ENCODE measurements at regions not wholly inside any gene's neighbourhood (a gene's known extent, or its start where the extent isn't known, plus 50 kb on each side); places are given as distances from the start of the nearest gene placed in this dataset.

GRCh38 chr9:65435464-65435863 lies 150.5 kb upstream of the FOXD4L5 start:
- no peak overlapping the region for H3K4me3 ChIP-seq (ENCODE audit: insufficient read depth, low read length, poor library complexity, severe bottlenecking)
- TF ChIP-seq, protein P1, sequence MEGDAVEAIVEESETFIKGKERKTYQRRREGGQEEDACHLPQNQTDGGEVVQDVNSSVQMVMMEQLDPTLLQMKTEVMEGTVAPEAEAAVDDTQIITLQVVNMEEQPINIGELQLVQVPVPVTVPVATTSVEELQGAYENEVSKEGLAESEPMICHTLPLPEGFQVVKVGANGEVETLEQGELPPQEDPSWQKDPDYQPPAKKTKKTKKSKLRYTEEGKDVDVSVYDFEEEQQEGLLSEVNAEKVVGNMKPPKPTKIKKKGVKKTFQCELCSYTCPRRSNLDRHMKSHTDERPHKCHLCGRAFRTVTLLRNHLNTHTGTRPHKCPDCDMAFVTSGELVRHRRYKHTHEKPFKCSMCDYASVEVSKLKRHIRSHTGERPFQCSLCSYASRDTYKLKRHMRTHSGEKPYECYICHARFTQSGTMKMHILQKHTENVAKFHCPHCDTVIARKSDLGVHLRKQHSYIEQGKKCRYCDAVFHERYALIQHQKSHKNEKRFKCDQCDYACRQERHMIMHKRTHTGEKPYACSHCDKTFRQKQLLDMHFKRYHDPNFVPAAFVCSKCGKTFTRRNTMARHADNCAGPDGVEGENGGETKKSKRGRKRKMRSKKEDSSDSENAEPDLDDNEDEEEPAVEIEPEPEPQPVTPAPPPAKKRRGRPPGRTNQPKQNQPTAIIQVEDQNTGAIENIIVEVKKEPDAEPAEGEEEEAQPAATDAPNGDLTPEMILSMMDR (IDR thresholded peaks at IDR 0.05; ENCODE audit: insufficient read depth, low read length, poor library complexity, severe bottlenecking), result no peak
- TF ChIP-seq EZH2phosphoT487 (conservative IDR thresholded peaks at IDR 0.05; ENCODE audit: low read length), result no peak

GRCh38 chr9:65432722-65433323 lies 147.8 kb upstream of the FOXD4L5 start:
- H3K9ac ChIP-seq (ENCODE audit: low read length), result no peak overlapping the region
- TF ChIP-seq EZH2phosphoT487 (conservative IDR thresholded peaks at IDR 0.05; ENCODE audit: low read length), result no peak
- TF ChIP-seq, protein P1 (IDR thresholded peaks at IDR 0.05; ENCODE audit: insufficient read depth, low read length, poor library complexity, severe bottlenecking), result no peak
- H3K27ac ChIP-seq (ENCODE audit: low read depth, low read length), result no peak overlapping the region
- H3K4me2 ChIP-seq (ENCODE audit: low read depth, low read length, poor library complexity, severe bottlenecking), result no peak overlapping the region
- no peaks in the 10 kb centered on the region for H3K9me2 ChIP-seq (replicated peaks; ENCODE audit: insufficient read depth, low read length)
- H3F3A ChIP-seq (ENCODE audit: insufficient read depth), result no peaks in the 10 kb centered on the region
- H3K4me3 ChIP-seq (ENCODE audit: insufficient read depth, low read length, poor library complexity, severe bottlenecking), result no peak overlapping the region
- no peaks in the 10 kb centered on the region for H4K20me1 ChIP-seq (ENCODE audit: low read depth, low read length)
- no peaks in the 10 kb centered on the region for H3K9me3 ChIP-seq (ENCODE audit: insufficient read depth, low read length)
- no peaks in the 10 kb centered on the region for H3K79me2 ChIP-seq (ENCODE audit: insufficient read depth, low read length)
- no peaks in the 10 kb centered on the region for H3K36me3 ChIP-seq (ENCODE audit: low read length)
- no peaks in the 10 kb centered on the region for H3K27me3 ChIP-seq (ENCODE audit: low read length)
- H2AFZ ChIP-seq (ENCODE audit: low read depth, low read length, severe bottlenecking), result no peak overlapping the region

More at GRCh38 chr9:65435464-65435863, 150.5 kb upstream of the FOXD4L5 start:
- H3K9ac ChIP-seq (ENCODE audit: low read length), result no peak overlapping the region
- H3K27ac ChIP-seq (ENCODE audit: low read depth, low read length), result no peak overlapping the region
- no peaks in the 10 kb centered on the region for H3K27me3 ChIP-seq (ENCODE audit: low read length)
- H3K36me3 ChIP-seq (ENCODE audit: low read length), result no peaks in the 10 kb centered on the region
- no peak overlapping the region for H2AFZ ChIP-seq (ENCODE audit: low read depth, low read length, severe bottlenecking)
- no peaks in the 10 kb centered on the region for H3K79me2 ChIP-seq (ENCODE audit: insufficient read depth, low read length)
- no peak overlapping the region for H3K4me2 ChIP-seq (ENCODE audit: low read depth, low read length, poor library complexity, severe bottlenecking)
- no peaks in the 10 kb centered on the region for H4K20me1 ChIP-seq (ENCODE audit: low read depth, low read length)
- no peaks in the 10 kb centered on the region for H3K9me2 ChIP-seq (replicated peaks; ENCODE audit: insufficient read depth, low read length)
- no peaks in the 10 kb centered on the region for H3K9me3 ChIP-seq (ENCODE audit: insufficient read depth, low read length)
- no peaks in the 10 kb centered on the region for H3F3A ChIP-seq (ENCODE audit: insufficient read depth)

DNA sequence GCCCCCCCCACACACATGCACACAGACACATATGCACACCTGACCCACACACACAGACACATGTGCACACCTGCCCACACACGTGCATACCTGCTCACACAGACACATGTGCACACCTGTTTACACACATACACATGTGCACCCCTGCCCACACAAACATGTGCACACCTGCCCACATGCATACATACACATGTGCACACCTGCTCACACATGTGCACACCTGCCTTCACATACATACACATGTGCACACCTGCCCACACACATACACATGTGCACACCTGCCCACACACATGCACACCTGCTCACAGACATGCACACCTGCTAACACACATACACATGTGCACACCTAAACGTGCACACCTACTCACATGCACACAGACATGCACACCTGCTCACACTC lies 147.0 kb upstream of the FOXD4L5 start:
- no peak overlapping the region for H2AFZ ChIP-seq (ENCODE audit: low read depth, low read length, severe bottlenecking)

More for the DNA sequence above, 147.0 kb upstream of the FOXD4L5 start:
- Histone ChIP-seq H3K9ac (ENCODE audit: low read length) (no peak overlapping the region), H3K9me3 (ENCODE audit: insufficient read depth, low read length) (no peaks in the 10 kb centered on the region), H3K4me3 (ENCODE audit: insufficient read depth, low read length, poor library complexity, severe bottlenecking) (no peak overlapping the region), H3K27ac (ENCODE audit: low read depth, low read length) (no peak overlapping the region), H4K20me1 (ENCODE audit: low read depth, low read length) (no peaks in the 10 kb centered on the region), H3F3A (ENCODE audit: insufficient read depth) (no peaks in the 10 kb centered on the region), H3K79me2 (ENCODE audit: insufficient read depth, low read length) (no peaks in the 10 kb centered on the region), H3K36me3 (ENCODE audit: low read length) (no peaks in the 10 kb centered on the region), H3K9me2 (replicated peaks; ENCODE audit: insufficient read depth, low read length) (no peaks in the 10 kb centered on the region), H3K27me3 (ENCODE audit: low read length) (no peaks in the 10 kb centered on the region), H3K4me2 (ENCODE audit: low read depth, low read length, poor library complexity, severe bottlenecking) (no peak overlapping the region)
- TF ChIP-seq, protein P1 (IDR thresholded peaks at IDR 0.05; ENCODE audit: insufficient read depth, low read length, poor library complexity, severe bottlenecking), result no peak
- no peak for TF ChIP-seq EZH2phosphoT487 (conservative IDR thresholded peaks at IDR 0.05; ENCODE audit: low read length)
